IMR-90 (cell line): ENCODE measurements at regions not wholly inside any gene's neighbourhood (a gene's known extent, or its start where the extent isn't known, plus 50 kb on each side); places are given as distances from the start of the nearest gene placed in this dataset.

Source experiments
- ATAC-seq: fragments of 200-7000 bp; cut with Tn5 transposase; 2 replicates; pipeline ENCODE4 v1.9.1; 2020; ENCODE audit warnings: low read depth, mild to moderate bottlenecking, moderate library complexity
- BruUV-seq: library from RNA; stranded (reverse); fragments of 400-500 nt; replicated peaks from 2 replicates; lab custom pipeline; 2021; lab: Mats Ljungman, UMichigan
- CTCF ChIA-PET: fragments of 300-600 bp; formaldehyde crosslinking; extraction: SDS; loops from one replicate; lab custom pipeline; 2021; ENCODE audit warnings: antibody characterized with exemption; lab: Yijun Ruan, JAX
- POLR2A ChIA-PET: fragments of 300-600 bp; sonication (Branson Sonifier 250); formaldehyde crosslinking; loops from one replicate; lab custom pipeline; 2022; ENCODE audit warnings: antibody characterized with exemption; ENCODE audit not compliant: unreplicated experiment; lab: Charles Lee
- DNase-seq: peaks from one replicate; pipeline ENCODE4 v3.0.0; 2013
- H2AFZ ChIP-seq: replicated peaks from 2 replicates; pipeline ENCODE3; 2013; ENCODE audit warnings: low read length, mild to moderate bottlenecking; ENCODE audit not compliant: poor library complexity
- H2AK5ac ChIP-seq: 2 replicates; pipeline ENCODE4 v1.6.1; 2013; ENCODE audit warnings: low read depth, low read length, inconsistent platforms
- H2AK9ac ChIP-seq: replicated peaks from 2 replicates; pipeline ENCODE3; 2013; ENCODE audit warnings: mild to moderate bottlenecking, low read depth, low read length, moderate library complexity; ENCODE audit not compliant: poor library complexity
- H2BK120ac ChIP-seq: 2 replicates; pipeline ENCODE4 v1.6.1; 2013; ENCODE audit warnings: low read depth, low read length, inconsistent platforms
- H2BK15ac ChIP-seq: 3 replicates; pipeline ENCODE4 v1.6.1; 2013; ENCODE audit warnings: low read depth, low read length, inconsistent platforms
- H2BK20ac ChIP-seq: 2 replicates; pipeline ENCODE4 v1.6.1; 2013; ENCODE audit warnings: low read depth, mild to moderate bottlenecking, inconsistent platforms, low read length, moderate library complexity
- H2BK5ac ChIP-seq: 2 replicates; pipeline ENCODE4 v1.6.1; 2013; ENCODE audit warnings: mild to moderate bottlenecking, low read depth, low read length, inconsistent platforms; ENCODE audit not compliant: poor library complexity, severe bottlenecking
- H3K14ac ChIP-seq: replicated peaks from 2 replicates; pipeline ENCODE4 v1.6.1; 2013; ENCODE audit warnings: low read depth, low read length, inconsistent platforms
- H3K18ac ChIP-seq: 2 replicates; pipeline ENCODE4 v1.6.1; 2013; ENCODE audit warnings: low read depth, low read length, control low read depth
- H3K23ac ChIP-seq: 2 replicates; pipeline ENCODE4 v1.6.1; 2013; ENCODE audit warnings: low read depth, low read length, inconsistent platforms
- H3K27ac ChIP-seq: 2 replicates; pipeline ENCODE4 v1.5.1; 2013; ENCODE audit warnings: mild to moderate bottlenecking, control low read depth, low read length; ENCODE audit not compliant: insufficient read depth
- H3K27me3 ChIP-seq: 2 replicates; pipeline ENCODE4 v1.6.1; 2013; ENCODE audit warnings: low read length; ENCODE audit not compliant: control insufficient read depth, insufficient read depth
- H3K36me3 ChIP-seq: 2 replicates; pipeline ENCODE4 v1.6.1; 2013; ENCODE audit warnings: low read length, mixed read lengths; ENCODE audit not compliant: control insufficient read depth, insufficient read depth
- H3K4ac ChIP-seq: 2 replicates; pipeline ENCODE4 v1.6.1; 2013; ENCODE audit warnings: low read depth, low read length, inconsistent platforms
- H3K4me1 ChIP-seq: 2 replicates; pipeline ENCODE4 v1.6.1; 2013; ENCODE audit warnings: low read length, mixed read lengths; ENCODE audit not compliant: control insufficient read depth, insufficient read depth
- H3K4me2 ChIP-seq: 2 replicates; pipeline ENCODE4 v1.6.1; 2013; ENCODE audit warnings: low read depth, mild to moderate bottlenecking, control low read depth, low read length, moderate library complexity
- H3K4me3 ChIP-seq: 2 replicates; pipeline ENCODE4 v1.5.1; 2013; ENCODE audit warnings: low read depth, mild to moderate bottlenecking, control low read depth, low read length, moderate library complexity; ENCODE audit not compliant: insufficient read depth
- H3K56ac ChIP-seq: 2 replicates; pipeline ENCODE4 v1.6.1; 2013; ENCODE audit warnings: low read length, inconsistent platforms; ENCODE audit not compliant: insufficient read depth; ENCODE audit errors: extremely low read depth
- H3K79me1 ChIP-seq, 2 experiments: 2 replicates each; pipeline ENCODE4 v1.6.1; 2013; ENCODE audit warnings: low read length in 2 of 2, inconsistent platforms in 1 of 2, low read depth in 1 of 2
- H3K9ac ChIP-seq: 2 replicates; pipeline ENCODE4 v1.6.1; 2013; ENCODE audit warnings: low read depth, low read length, control low read depth
- H3K9me1 ChIP-seq: 2 replicates; pipeline ENCODE4 v1.6.1; 2013; ENCODE audit warnings: low read length, inconsistent platforms; ENCODE audit not compliant: insufficient read depth
- H3K9me3 ChIP-seq: 2 replicates; pipeline ENCODE4 v1.6.1; 2013; ENCODE audit warnings: low read length; ENCODE audit not compliant: control insufficient read depth, insufficient read depth
- H4K20me1 ChIP-seq: 2 replicates; pipeline ENCODE4 v1.6.1; 2013; ENCODE audit warnings: low read length, inconsistent platforms; ENCODE audit not compliant: insufficient read depth
- H4K5ac ChIP-seq: 2 replicates; pipeline ENCODE4 v1.6.1; 2013; ENCODE audit warnings: mild to moderate bottlenecking, low read depth, low read length, control low read depth
- H4K8ac ChIP-seq, 2 experiments: 2 replicates each; pipeline ENCODE4 v1.6.1; 2013; ENCODE audit warnings: low read depth in 2 of 2, low read length in 2 of 2, control low read depth in 1 of 2, inconsistent platforms in 1 of 2
- H4K91ac ChIP-seq: 2 replicates; pipeline ENCODE4 v1.6.1; 2013; ENCODE audit warnings: low read depth, low read length, inconsistent platforms; ENCODE audit not compliant: insufficient read depth
- CEBPB ChIP-seq: IDR thresholded peaks from 2 replicates; pipeline ENCODE4 v1.6.1; 2012; ENCODE audit warnings: low read depth, low read length, improper control_type of control experiment
- MAFK ChIP-seq: IDR thresholded peaks from 2 replicates; pipeline ENCODE4 v1.6.1; 2012; ENCODE audit warnings: low read depth, low read length, improper control_type of control experiment
- MAZ ChIP-seq: IDR thresholded peaks from 2 replicates; pipeline ENCODE4 v1.6.1; 2012; ENCODE audit warnings: low read depth, mild to moderate bottlenecking, low read length, improper control_type of control experiment, moderate library complexity, borderline replicate concordance
- NFE2L2 ChIP-seq: fragments of 150-350 bp; IDR thresholded peaks from 2 replicates; pipeline ENCODE4 v1.6.1; 2016; ENCODE audit warnings: low read depth, mild to moderate bottlenecking, low read length
- POLR2A ChIP-seq: IDR thresholded peaks from 2 replicates; pipeline ENCODE4 v1.6.1; 2012; ENCODE audit warnings: mild to moderate bottlenecking, low read depth, low read length
- RFX5 ChIP-seq: IDR thresholded peaks from 2 replicates; pipeline ENCODE4 v1.8.0; 2012; ENCODE audit warnings: low read depth, mild to moderate bottlenecking, low read length, moderate library complexity
- WGBS, 2 experiments: methylation state at CpG; one replicate each; pipeline versions ENCODE4 v1.1.5 to v1.1.7; 2013; ENCODE audit warnings: missing lambda C conversion rate in 2 of 2; ENCODE audit not compliant: insufficient read length in 1 of 2; ENCODE audit errors: extremely low coverage in 2 of 2; 5-methylcytosine and 5-hydroxymethylcytosine counted together
- dilution Hi-C: fragments of 300-500 bp; cut with HindIII; formaldehyde crosslinking; loops from one replicate; pipeline ENCODE4 v1.14.3; 2018; ENCODE audit warnings: low sequenced_read_pairs; ENCODE audit not compliant: unreplicated experiment
- in situ Hi-C: fragments of 300-500 bp; cut with MboI; formaldehyde crosslinking; loops from 3 replicates; pipeline ENCODE4 v1.14.3; 2019; ENCODE audit warnings: low sequenced_read_pairs, inconsistent platforms, mixed read lengths
- intact Hi-C: fragments of 100-400 bp; cut with micrococcal nuclease; formaldehyde crosslinking; loops from 2 replicates; pipeline ENCODE4 v1.10.0; 2022

DNA sequence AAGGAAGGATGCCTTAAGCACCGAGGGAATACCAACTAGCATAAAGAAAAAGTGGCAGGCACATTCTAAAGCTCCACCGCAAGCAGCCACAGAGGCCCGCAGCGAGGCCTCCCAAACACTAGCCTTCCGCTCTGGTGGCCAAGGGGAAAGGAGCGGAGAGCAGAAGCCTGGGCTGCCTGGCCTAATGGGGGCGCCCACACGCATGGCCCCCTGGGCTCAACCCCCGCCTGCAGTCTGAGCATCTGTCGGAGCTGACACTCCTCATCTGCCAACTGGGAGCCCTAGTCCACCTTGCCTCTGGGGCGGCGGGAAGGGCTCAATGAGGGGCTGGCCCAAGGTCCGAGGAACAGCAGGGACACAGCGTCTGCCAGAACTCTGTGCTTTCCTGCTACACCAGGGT, 50.1 kb upstream of the WNT11 start:
- no peak overlapping the region for H4K91ac ChIP-seq
- dilution Hi-C loops (no loop called here), in situ Hi-C loops (no loop called here), intact Hi-C loops (no loop called here)
- no peak overlapping the region for H3K9ac ChIP-seq
- no peaks in the 10 kb centered on the region for H3K4me1 ChIP-seq
- ChIA-PET POLR2A (interaction anchor here (0.5 kb wide), 1 partner anchor 177 kb away, joined by 8 read pairs; no protein-coding TSS in a partner anchor), CTCF (interaction anchor here (1.0 kb wide), 1 partner anchor 9 kb away, joined by 3 read pairs; no protein-coding TSS in a partner anchor)
- H3K9me1 ChIP-seq: no peaks in the 10 kb centered on the region
- H3K23ac ChIP-seq: no peak overlapping the region
- TF ChIP-seq RFX5 (no peak), POLR2A (no peak), NFE2L2 (no peak), CEBPB (no peak), MAFK (no peak), MAZ (no peak)
- H3K56ac ChIP-seq: no peak overlapping the region
- no peaks in the 10 kb centered on the region for H4K20me1 ChIP-seq
- WGBS, 2 experiments: 100% methylated on average over 2 of the region's 14 CpGs; no CpG with 5 or more reads in 1 of the 2 experiments
- no peaks in the 10 kb centered on the region for H3K79me1 ChIP-seq
- no peak overlapping the region for H2BK15ac ChIP-seq
- no peak overlapping the region for H2BK5ac ChIP-seq
- no peak overlapping the region for H2AK5ac ChIP-seq
- ATAC-seq: no peak
- no peak overlapping the region for H4K5ac ChIP-seq
- no peak overlapping the region for H3K27ac ChIP-seq
- H2AFZ ChIP-seq: no peak overlapping the region
- peaks cover 88% of the 10 kb centered on the region for H3K27me3 ChIP-seq
- peak overlapping the region; percentile 25 for H2AK9ac ChIP-seq
- no peak overlapping the region for H2BK120ac ChIP-seq
- no peaks in the 10 kb centered on the region for H3K36me3 ChIP-seq
- no peak overlapping the region for H3K18ac ChIP-seq
- BruUV-seq: no TSS peak
- no peak overlapping the region for H3K4me3 ChIP-seq
- no peak overlapping the region for H3K4ac ChIP-seq
- H4K8ac ChIP-seq: no peak overlapping the region
- H3K14ac ChIP-seq: no peak overlapping the region
- H3K9me3 ChIP-seq: peaks cover under 1% of the 10 kb centered on the region
- no peak overlapping the region for H2BK20ac ChIP-seq
- no peak for DNase-seq
- H3K4me2 ChIP-seq: no peak overlapping the region
